SU-DHL-6 (cell line): ENCODE measurements at regions not wholly inside any gene's neighbourhood (a gene's known extent, or its start where the extent isn't known, plus 50 kb on each side); places are given as distances from the start of the nearest gene placed in this dataset.

Experiments
- EZH2phosphoT487 ChIP-seq: fragments of 200-600 bp; sonication (generic), shearing (Covaris generic); conservative IDR thresholded peaks from 2 replicates; pipeline ENCODE4 v1.6.1; 2018; ENCODE audit warnings: mild to moderate bottlenecking, antibody characterized with exemption, low read length, moderate library complexity, mixed read lengths
- TF ChIP-seq, protein P1 (sequence below): fragments of 200-600 bp; sonication (generic); IDR thresholded peaks from one replicate; pipeline ENCODE4 v1.5.1; 2017; ENCODE audit warnings: antibody characterized with exemption, mild to moderate bottlenecking, low read length, moderate library complexity; ENCODE audit not compliant: insufficient read depth, poor library complexity, severe bottlenecking

DNA sequence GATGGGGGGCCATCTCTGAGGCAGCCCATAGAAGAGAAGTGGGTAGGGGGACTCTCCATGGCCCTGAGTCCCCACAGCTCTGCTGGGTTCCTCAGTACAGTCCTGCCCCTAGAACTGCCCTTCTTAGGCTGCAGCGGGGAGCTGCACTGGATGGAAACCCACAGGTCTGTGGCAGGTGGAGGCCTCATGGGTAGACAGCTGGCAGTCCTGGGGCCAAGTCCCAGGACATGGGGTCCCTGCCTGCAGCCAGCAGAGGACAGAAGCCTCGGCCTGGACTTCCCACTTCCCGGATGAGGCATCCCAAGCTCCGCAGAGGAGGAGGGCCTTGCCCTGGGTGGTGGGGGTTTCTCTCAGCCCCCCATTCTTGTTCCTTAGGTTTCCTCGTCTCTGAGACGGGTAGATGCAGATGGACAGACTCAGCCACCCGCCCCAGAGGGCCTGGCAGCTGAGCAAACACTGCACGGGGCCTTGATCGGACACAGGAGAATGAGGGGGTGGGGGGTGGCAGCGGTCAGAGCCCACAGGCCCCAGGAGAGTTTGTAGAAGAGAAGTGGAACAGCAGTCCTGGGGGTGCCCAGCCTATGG lies 153.8 kb downstream of the C9orf50 start:
- TF ChIP-seq, protein P1, sequence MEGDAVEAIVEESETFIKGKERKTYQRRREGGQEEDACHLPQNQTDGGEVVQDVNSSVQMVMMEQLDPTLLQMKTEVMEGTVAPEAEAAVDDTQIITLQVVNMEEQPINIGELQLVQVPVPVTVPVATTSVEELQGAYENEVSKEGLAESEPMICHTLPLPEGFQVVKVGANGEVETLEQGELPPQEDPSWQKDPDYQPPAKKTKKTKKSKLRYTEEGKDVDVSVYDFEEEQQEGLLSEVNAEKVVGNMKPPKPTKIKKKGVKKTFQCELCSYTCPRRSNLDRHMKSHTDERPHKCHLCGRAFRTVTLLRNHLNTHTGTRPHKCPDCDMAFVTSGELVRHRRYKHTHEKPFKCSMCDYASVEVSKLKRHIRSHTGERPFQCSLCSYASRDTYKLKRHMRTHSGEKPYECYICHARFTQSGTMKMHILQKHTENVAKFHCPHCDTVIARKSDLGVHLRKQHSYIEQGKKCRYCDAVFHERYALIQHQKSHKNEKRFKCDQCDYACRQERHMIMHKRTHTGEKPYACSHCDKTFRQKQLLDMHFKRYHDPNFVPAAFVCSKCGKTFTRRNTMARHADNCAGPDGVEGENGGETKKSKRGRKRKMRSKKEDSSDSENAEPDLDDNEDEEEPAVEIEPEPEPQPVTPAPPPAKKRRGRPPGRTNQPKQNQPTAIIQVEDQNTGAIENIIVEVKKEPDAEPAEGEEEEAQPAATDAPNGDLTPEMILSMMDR = no peak
- TF ChIP-seq EZH2phosphoT487 = no peak
